GM12878 (cell line): ENCODE measurements at regions not wholly inside any gene's neighbourhood (a gene's known extent, or its start where the extent isn't known, plus 50 kb on each side); places are given as distances from the start of the nearest gene placed in this dataset.

Experiments used
- CBX3 ChIP-seq: fragments of 200-600 bp; sonication (generic); IDR thresholded peaks from 2 replicates; pipeline ENCODE4 v1.6.1; 2016; ENCODE audit warnings: low read depth, borderline replicate concordance
- MXI1 ChIP-seq: fragments of 150-350 bp; IDR thresholded peaks from 2 replicates; pipeline ENCODE4 v1.6.1; 2011; ENCODE audit warnings: low read depth, mild to moderate bottlenecking, inconsistent platforms, low read length, improper control_type of control experiment
- NR2C2 ChIP-seq: IDR thresholded peaks from 2 replicates; pipeline ENCODE4 v1.6.1; 2011; ENCODE audit warnings: borderline replicate concordance, low read depth; ENCODE audit not compliant: control insufficient read depth, insufficient read length
- REST ChIP-seq: IDR thresholded peaks from 2 replicates; pipeline ENCODE4 v1.6.1; 2012; ENCODE audit warnings: mild to moderate bottlenecking, low read depth, low read length
- SREBF1 ChIP-seq: IDR thresholded peaks from 2 replicates; pipeline ENCODE4 v1.6.1; 2012; ENCODE audit warnings: mild to moderate bottlenecking, low read length
- ZNF274 ChIP-seq: IDR thresholded peaks from one replicate; pipeline ENCODE4 v1.8.0; 2011; ENCODE audit not compliant: insufficient read length, insufficient read depth
- TF ChIP-seq, protein P1 (sequence below), 3 experiments: IDR thresholded peaks in 2 of 3; conservative IDR thresholded peaks in 1 of 3; 2 replicates each; pipeline ENCODE4 v1.5.1; 2011; ENCODE audit warnings: low read depth in 3 of 3, low read length in 3 of 3, mild to moderate bottlenecking in 3 of 3, control low read depth in 2 of 3, moderate library complexity in 2 of 3, inconsistent platforms in 1 of 3, mixed read lengths in 1 of 3; ENCODE audit not compliant: control insufficient read depth in 2 of 3, insufficient read depth in 1 of 3; ENCODE audit errors: extremely low read depth in 1 of 3

GRCh38 chr12:61974461-61974860 lies 285.7 kb upstream of the USP15 start:
- TF ChIP-seq, protein P1, sequence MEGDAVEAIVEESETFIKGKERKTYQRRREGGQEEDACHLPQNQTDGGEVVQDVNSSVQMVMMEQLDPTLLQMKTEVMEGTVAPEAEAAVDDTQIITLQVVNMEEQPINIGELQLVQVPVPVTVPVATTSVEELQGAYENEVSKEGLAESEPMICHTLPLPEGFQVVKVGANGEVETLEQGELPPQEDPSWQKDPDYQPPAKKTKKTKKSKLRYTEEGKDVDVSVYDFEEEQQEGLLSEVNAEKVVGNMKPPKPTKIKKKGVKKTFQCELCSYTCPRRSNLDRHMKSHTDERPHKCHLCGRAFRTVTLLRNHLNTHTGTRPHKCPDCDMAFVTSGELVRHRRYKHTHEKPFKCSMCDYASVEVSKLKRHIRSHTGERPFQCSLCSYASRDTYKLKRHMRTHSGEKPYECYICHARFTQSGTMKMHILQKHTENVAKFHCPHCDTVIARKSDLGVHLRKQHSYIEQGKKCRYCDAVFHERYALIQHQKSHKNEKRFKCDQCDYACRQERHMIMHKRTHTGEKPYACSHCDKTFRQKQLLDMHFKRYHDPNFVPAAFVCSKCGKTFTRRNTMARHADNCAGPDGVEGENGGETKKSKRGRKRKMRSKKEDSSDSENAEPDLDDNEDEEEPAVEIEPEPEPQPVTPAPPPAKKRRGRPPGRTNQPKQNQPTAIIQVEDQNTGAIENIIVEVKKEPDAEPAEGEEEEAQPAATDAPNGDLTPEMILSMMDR (IDR thresholded peaks at IDR 0.05 in 2 of 3, conservative IDR thresholded peaks at IDR 0.05 in 1 of 3; ENCODE audit: control insufficient read depth in 2 of 3, extremely low read depth in 1 of 3, insufficient read depth in 1 of 3, low read depth in 3 of 3, low read length in 3 of 3), result no peak
- no peak for TF ChIP-seq NR2C2
- TF ChIP-seq SREBF1, result no peak
- no peak for TF ChIP-seq MXI1
- no peak for TF ChIP-seq CBX3
- TF ChIP-seq ZNF274, result no peak
- no peak for TF ChIP-seq REST
